Thoracic aorta (tissue), 2 donors: ENCODE measurements at regions not wholly inside any gene's neighbourhood (a gene's known extent, or its start where the extent isn't known, plus 50 kb on each side); places are given as distances from the start of the nearest gene placed in this dataset.

Source experiments
- ATAC-seq: fragments of 150-250 bp; one replicate; pipeline ENCODE4 v1.8.0; 2017; ENCODE audit warnings: low read depth; ENCODE audit not compliant: insufficient number of reproducible peaks, low FRiP score
- DNase-seq: peaks from one replicate; pipeline ENCODE4 v3.0.0-alpha.2; 2020; ENCODE audit warnings: low spot score
- H3K27ac ChIP-seq, 2 donors: fragments of 200-600 bp; sonication (generic); 1 replicate in 1 of 2; 2 replicates in 1 of 2; pipeline ENCODE4 v1.5.1; 2016; ENCODE audit warnings: mild to moderate bottlenecking in 2 of 2, moderate library complexity in 2 of 2
- H3K27me3 ChIP-seq: fragments of 200-600 bp; sonication (generic); replicated peaks from 2 replicates; pipeline ENCODE4 v1.6.0; 2016; ENCODE audit warnings: mild to moderate bottlenecking; ENCODE audit not compliant: insufficient read depth
- H3K36me3 ChIP-seq: fragments of 200-600 bp; sonication (generic); one replicate; pipeline ENCODE4 v1.5.1; 2016
- H3K4me1 ChIP-seq, 2 donors: fragments of 200-600 bp; sonication (generic); 1 replicate in 1 of 2; 2 replicates in 1 of 2; pipeline versions ENCODE4 v1.5.1 to v1.6.0; 2016; ENCODE audit warnings: low read depth in 2 of 2, mild to moderate bottlenecking in 1 of 2; ENCODE audit not compliant: control insufficient read depth in 1 of 2
- H3K4me3 ChIP-seq: fragments of 200-600 bp; sonication (generic); 2 replicates; pipeline ENCODE4 v1.5.1; 2016; ENCODE audit warnings: mild to moderate bottlenecking
- H3K9me3 ChIP-seq: fragments of 200-600 bp; sonication (generic); 2 replicates; pipeline ENCODE4 v1.5.1; 2016
- TF ChIP-seq, protein P1 (sequence below): fragments of 200-600 bp; sonication (generic); IDR thresholded peaks from one replicate; pipeline ENCODE4 v1.5.1; 2019; ENCODE audit warnings: antibody characterized with exemption

DNA sequence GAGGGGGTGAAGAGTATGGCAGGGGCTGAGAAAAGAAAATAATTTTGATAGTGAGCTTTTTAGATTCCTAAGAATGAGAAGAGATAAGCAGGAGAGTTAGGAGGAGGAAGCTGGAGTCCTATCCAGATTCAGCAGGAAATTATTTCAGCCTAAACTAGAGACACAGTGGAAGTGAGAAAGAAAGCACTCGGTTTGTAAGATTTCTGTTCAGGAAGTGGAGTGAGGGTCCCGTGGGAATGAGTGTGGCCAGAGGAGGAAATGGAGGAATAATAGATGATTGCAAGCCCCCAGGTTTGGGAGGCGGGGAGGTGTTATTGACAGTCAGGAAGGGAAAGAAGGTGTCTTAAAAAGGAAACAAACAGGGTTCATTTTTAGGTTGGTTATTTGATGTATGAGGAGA, 84.8 kb upstream of the NRP1 start:
- no peaks in the 10 kb centered on the region for H3K9me3 ChIP-seq
- TF ChIP-seq, protein P1, sequence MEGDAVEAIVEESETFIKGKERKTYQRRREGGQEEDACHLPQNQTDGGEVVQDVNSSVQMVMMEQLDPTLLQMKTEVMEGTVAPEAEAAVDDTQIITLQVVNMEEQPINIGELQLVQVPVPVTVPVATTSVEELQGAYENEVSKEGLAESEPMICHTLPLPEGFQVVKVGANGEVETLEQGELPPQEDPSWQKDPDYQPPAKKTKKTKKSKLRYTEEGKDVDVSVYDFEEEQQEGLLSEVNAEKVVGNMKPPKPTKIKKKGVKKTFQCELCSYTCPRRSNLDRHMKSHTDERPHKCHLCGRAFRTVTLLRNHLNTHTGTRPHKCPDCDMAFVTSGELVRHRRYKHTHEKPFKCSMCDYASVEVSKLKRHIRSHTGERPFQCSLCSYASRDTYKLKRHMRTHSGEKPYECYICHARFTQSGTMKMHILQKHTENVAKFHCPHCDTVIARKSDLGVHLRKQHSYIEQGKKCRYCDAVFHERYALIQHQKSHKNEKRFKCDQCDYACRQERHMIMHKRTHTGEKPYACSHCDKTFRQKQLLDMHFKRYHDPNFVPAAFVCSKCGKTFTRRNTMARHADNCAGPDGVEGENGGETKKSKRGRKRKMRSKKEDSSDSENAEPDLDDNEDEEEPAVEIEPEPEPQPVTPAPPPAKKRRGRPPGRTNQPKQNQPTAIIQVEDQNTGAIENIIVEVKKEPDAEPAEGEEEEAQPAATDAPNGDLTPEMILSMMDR = no peak
- H3K27ac ChIP-seq = no peak overlapping the region
- no peaks in the 10 kb centered on the region for H3K36me3 ChIP-seq
- H3K27me3 ChIP-seq = no peaks in the 10 kb centered on the region
- H3K4me3 ChIP-seq = no peak overlapping the region
- ATAC-seq (no peak), DNase-seq (no peak)
- peaks cover 0 to 38% of the 10 kb centered on the region in 2 donors for H3K4me1 ChIP-seq

DNA sequence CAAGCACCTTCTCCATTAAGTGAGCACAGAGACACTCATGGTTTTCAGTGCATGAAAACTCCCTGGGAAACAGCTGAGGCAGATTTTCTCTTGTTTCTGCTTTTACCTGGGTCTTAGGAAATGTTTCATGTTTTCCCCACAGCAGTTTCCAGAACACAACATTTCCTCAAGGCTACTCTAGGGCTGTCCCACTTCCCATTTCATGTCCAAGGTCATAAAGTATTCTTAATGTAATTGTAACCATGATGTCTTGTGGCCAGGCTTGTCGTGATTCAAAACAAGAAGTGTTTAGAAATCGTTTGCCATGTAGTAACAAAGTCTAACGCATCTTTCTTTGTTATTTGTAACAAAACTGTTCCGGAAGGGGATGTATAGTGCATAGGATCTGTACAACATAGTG, 83.8 kb upstream of the NRP1 start:
- Histone ChIP-seq H3K27me3 (no peaks in the 10 kb centered on the region), H3K27ac (no peak overlapping the region), H3K9me3 (no peaks in the 10 kb centered on the region), H3K4me1 (peaks cover 0 to 33% of the 10 kb centered on the region in 2 donors), H3K4me3 (no peak overlapping the region), H3K36me3 (no peaks in the 10 kb centered on the region)
- TF ChIP-seq, protein P1 = no peak
- DNase-seq = no peak
- ATAC-seq = no peak

DNA sequence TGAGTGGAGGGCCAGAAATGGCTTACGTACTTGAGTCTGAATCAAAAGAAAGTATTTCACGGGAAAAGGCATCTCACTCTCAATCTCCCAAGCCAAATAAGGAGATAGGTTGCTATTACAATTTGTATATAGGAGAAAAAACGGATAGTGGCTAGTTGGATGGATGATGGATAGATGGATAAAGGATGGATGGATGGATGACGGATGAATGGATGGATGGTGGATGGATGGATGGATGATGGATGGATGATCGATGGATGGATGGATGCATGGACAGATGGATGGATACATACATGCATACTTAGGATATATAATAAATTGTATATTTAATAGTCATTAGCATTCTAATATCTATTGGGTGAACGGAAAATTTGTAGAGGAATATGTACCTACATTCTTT, 82.2 kb upstream of the NRP1 start:
- Histone ChIP-seq H3K27me3 (no peaks in the 10 kb centered on the region), H3K27ac (no peak overlapping the region), H3K9me3 (no peaks in the 10 kb centered on the region), H3K4me3 (no peak overlapping the region), H3K36me3 (no peaks in the 10 kb centered on the region), H3K4me1 (peaks cover 0 to 22% of the 10 kb centered on the region in 2 donors)
- ATAC-seq (no peak), DNase-seq (no peak)
- TF ChIP-seq, protein P1 = no peak

DNA sequence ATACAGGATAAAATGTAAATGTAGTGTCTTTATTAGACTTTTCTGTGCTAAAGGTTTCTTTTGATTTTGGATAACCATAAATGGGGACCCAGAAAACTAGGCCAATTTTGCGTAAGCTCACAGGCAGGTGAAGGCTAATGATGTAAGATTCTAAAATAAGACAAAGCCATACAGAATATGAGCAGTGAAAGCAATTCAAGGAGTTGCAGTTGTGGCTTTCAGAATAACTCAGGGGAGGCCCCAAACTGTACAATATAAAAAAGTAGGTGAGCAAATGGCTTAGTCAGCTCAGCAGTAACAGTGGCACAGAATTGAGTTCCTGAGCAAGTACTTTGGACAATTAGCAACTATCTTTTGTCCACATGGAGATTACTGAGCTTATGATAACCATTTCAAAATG, 81.7 kb upstream of the NRP1 start:
- Histone ChIP-seq H3K36me3 (no peaks in the 10 kb centered on the region), H3K9me3 (no peaks in the 10 kb centered on the region), H3K4me1 (peaks cover 0 to 17% of the 10 kb centered on the region in 2 donors), H3K27ac (no peak overlapping the region), H3K4me3 (no peak overlapping the region), H3K27me3 (no peaks in the 10 kb centered on the region)
- DNase-seq = no peak
- TF ChIP-seq, protein P1 = no peak
- no peak for ATAC-seq

DNA sequence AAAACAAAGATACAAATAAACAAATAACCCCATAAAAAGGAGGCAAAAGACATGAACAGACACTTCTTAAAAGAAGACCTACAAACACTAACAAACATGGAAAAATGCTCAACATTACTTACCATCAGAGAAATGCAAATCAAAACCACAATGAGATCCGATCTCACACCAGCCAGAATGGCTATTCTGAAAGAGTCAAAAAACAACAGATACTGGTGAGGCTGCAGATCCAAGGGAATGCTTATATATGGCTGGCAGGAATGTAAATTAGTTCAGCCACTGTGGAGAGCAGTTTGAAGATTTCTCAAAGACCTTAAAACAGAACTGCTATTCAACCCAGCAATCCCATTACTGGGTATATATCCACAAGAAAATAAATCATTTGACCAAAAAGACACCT, 80.4 kb upstream of the NRP1 start:
- peaks cover 0 to 17% of the 10 kb centered on the region in 2 donors for H3K4me1 ChIP-seq
- H3K36me3 ChIP-seq = no peaks in the 10 kb centered on the region
- TF ChIP-seq, protein P1 = no peak
- no peaks in the 10 kb centered on the region for H3K27me3 ChIP-seq
- no peaks in the 10 kb centered on the region for H3K9me3 ChIP-seq
- DNase-seq (no peak), ATAC-seq (no peak)
- H3K4me3 ChIP-seq = no peak overlapping the region
- H3K27ac ChIP-seq = no peak overlapping the region
